ENCODE measurements at regions not wholly inside any gene's neighbourhood (a gene's known extent, or its start where the extent isn't known, plus 50 kb on each side); places are given as distances from the start of the nearest gene placed in this dataset.

- TF ChIP-seq CTCF (conservative IDR thresholded peaks at IDR 0.05) (no peak), ZFX (IDR thresholded peaks at IDR 0.05) (no peak)
Observed at GRCh38 chr3:165476399-165477060, 280.3 kb upstream of the SLITRK3 start.
